CD4-positive, alpha-beta T cell (primary cell): ENCODE measurements at regions not wholly inside any gene's neighbourhood (a gene's known extent, or its start where the extent isn't known, plus 50 kb on each side); places are given as distances from the start of the nearest gene placed in this dataset.

Experiments used
- ATAC-seq: fragments of 200-7000 bp; cut with Tn5 transposase; one replicate; pipeline ENCODE4 v1.10.0; 2022; ENCODE audit warnings: mild to moderate bottlenecking; ENCODE audit not compliant: poor library complexity
- CTCF ChIA-PET: fragments of 350-600 bp; sonication (Branson Sonifier 250); formaldehyde crosslinking; loops from one replicate; lab custom pipeline; 2021; ENCODE audit warnings: antibody characterized with exemption, inconsistent platforms; lab: Charles Lee
- POLR2A ChIA-PET: fragments of 350-600 bp; sonication (Branson Sonifier 250); formaldehyde crosslinking; loops from one replicate; lab custom pipeline; 2021; ENCODE audit warnings: antibody characterized with exemption, inconsistent platforms; lab: Charles Lee
- DNase-seq, 14 experiments: peaks; one replicate each; pipeline ENCODE4 v3.0.0-alpha.2; 2013 to 2020; ENCODE audit warnings: mixed read lengths in 2 of 14
- H3K27ac ChIP-seq, 2 donors: one replicate each; pipeline versions ENCODE4 v1.5.1 to v1.7.0; 2013; ENCODE audit warnings: low read length in 2 of 2, low read depth in 1 of 2, mild to moderate bottlenecking in 1 of 2
- H3K27me3 ChIP-seq, 2 experiments: 1 replicate in 1 of 2; 2 replicates in 1 of 2; pipeline versions ENCODE4 v1.6.1 to v1.7.0; 2013; ENCODE audit warnings: low read length in 2 of 2, control low read depth in 1 of 2, mild to moderate bottlenecking in 1 of 2, moderate library complexity in 1 of 2; ENCODE audit not compliant: insufficient read depth in 2 of 2, control insufficient read depth in 1 of 2
- H3K36me3 ChIP-seq: one replicate; pipeline ENCODE4 v1.6.1; 2013; ENCODE audit warnings: low read length, control low read depth; ENCODE audit not compliant: insufficient read depth
- H3K4me1 ChIP-seq: one replicate; pipeline ENCODE4 v1.6.1; 2013; ENCODE audit warnings: low read length, control low read depth; ENCODE audit not compliant: insufficient read depth
- H3K4me3 ChIP-seq: one replicate; pipeline ENCODE4 v1.5.1; 2013; ENCODE audit warnings: mild to moderate bottlenecking, low read length, moderate library complexity
- H3K9me3 ChIP-seq, 2 experiments: 1 replicate in 1 of 2; 2 replicates in 1 of 2; pipeline versions ENCODE4 v1.6.1 to v1.7.0; 2013; ENCODE audit warnings: low read length in 2 of 2, mild to moderate bottlenecking in 2 of 2, control low read depth in 1 of 2, moderate library complexity in 1 of 2; ENCODE audit not compliant: control insufficient read depth in 1 of 2, insufficient read depth in 1 of 2
- H3K27ac Mint-ChIP-seq: one replicate; pipeline ENCODE4 v1.8.0; 2020; ENCODE audit warnings: mixed read lengths
- H3K27me3 Mint-ChIP-seq: one replicate; pipeline ENCODE4 v1.8.0; 2021; ENCODE audit warnings: mixed read lengths
- H3K36me3 Mint-ChIP-seq: one replicate; pipeline ENCODE4 v1.8.0; 2021; ENCODE audit warnings: low read depth, mixed read lengths
- H3K4me1 Mint-ChIP-seq: one replicate; pipeline ENCODE4 v1.8.0; 2021; ENCODE audit warnings: low read depth, mixed read lengths
- H3K4me3 Mint-ChIP-seq: one replicate; pipeline ENCODE4 v1.8.0; 2020; ENCODE audit warnings: mild to moderate bottlenecking, mixed read lengths
- H3K9me3 Mint-ChIP-seq: one replicate; pipeline ENCODE4 v1.8.0; 2020; ENCODE audit warnings: mixed read lengths
- intact Hi-C, 2 experiments: fragments of 100-400 bp; cut with DNase I in 1 of 2; cut with micrococcal nuclease in 1 of 2; formaldehyde crosslinking; loops; one replicate each; pipeline versions ENCODE4 v1.15.1 to v1.9.0; 2023 to 2025; cut with DNase I, micrococcal nuclease
- TF ChIP-seq, protein P1 (sequence below): fragments of 200-600 bp; IDR thresholded peaks from one replicate; pipeline ENCODE4 v1.8.0; 2022; ENCODE audit warnings: antibody characterized with exemption, mild to moderate bottlenecking

- Histone ChIP-seq H3K36me3 (no peaks in the 10 kb centered on the region), H3K27me3 (no peaks in the 10 kb centered on the region), H3K4me1 (no peaks in the 10 kb centered on the region), H3K4me3 (no peak overlapping the region), H3K9me3 (no peaks in the 10 kb centered on the region), H3K27ac (no peak overlapping the region)
- Mint-ChIP-seq H3K4me3 (no peak overlapping the region), H3K4me1 (no peaks in the 10 kb centered on the region), H3K36me3 (no peaks in the 10 kb centered on the region), H3K27ac (no peak overlapping the region), H3K27me3 (no peaks in the 10 kb centered on the region), H3K9me3 (no peaks in the 10 kb centered on the region)
- TF ChIP-seq, protein P1, sequence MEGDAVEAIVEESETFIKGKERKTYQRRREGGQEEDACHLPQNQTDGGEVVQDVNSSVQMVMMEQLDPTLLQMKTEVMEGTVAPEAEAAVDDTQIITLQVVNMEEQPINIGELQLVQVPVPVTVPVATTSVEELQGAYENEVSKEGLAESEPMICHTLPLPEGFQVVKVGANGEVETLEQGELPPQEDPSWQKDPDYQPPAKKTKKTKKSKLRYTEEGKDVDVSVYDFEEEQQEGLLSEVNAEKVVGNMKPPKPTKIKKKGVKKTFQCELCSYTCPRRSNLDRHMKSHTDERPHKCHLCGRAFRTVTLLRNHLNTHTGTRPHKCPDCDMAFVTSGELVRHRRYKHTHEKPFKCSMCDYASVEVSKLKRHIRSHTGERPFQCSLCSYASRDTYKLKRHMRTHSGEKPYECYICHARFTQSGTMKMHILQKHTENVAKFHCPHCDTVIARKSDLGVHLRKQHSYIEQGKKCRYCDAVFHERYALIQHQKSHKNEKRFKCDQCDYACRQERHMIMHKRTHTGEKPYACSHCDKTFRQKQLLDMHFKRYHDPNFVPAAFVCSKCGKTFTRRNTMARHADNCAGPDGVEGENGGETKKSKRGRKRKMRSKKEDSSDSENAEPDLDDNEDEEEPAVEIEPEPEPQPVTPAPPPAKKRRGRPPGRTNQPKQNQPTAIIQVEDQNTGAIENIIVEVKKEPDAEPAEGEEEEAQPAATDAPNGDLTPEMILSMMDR: no peak
- intact Hi-C loops: no loop called here
- POLR2A ChIA-PET: no interaction called here
- ATAC-seq (no peak), DNase-seq (no peak)
- CTCF ChIA-PET: no interaction called here
Measured at GRCh38 chr12:24535334-24536069, 413.4 kb downstream of the BCAT1 start.

- H3K4me3 Mint-ChIP-seq: no peak overlapping the region
- ChIA-PET POLR2A (no interaction called here), CTCF (no interaction called here)
- H3K4me3 ChIP-seq: no peak overlapping the region
- no peak overlapping the region for H3K27ac Mint-ChIP-seq
- TF ChIP-seq, protein P1: no peak
- H3K27ac ChIP-seq: no peak overlapping the region
- H3K9me3 ChIP-seq: no peaks in the 10 kb centered on the region
- no peak for DNase-seq
- no peaks in the 10 kb centered on the region for H3K36me3 Mint-ChIP-seq
- H3K4me1 Mint-ChIP-seq: no peaks in the 10 kb centered on the region
- intact Hi-C loops: no loop called here
- no peaks in the 10 kb centered on the region for H3K36me3 ChIP-seq
- no peaks in the 10 kb centered on the region for H3K27me3 Mint-ChIP-seq
- H3K9me3 Mint-ChIP-seq: no peaks in the 10 kb centered on the region
- H3K27me3 ChIP-seq: no peaks in the 10 kb centered on the region
- no peaks in the 10 kb centered on the region for H3K4me1 ChIP-seq
- no peak for ATAC-seq
Measured at GRCh38 chr12:24534622-24535021, 414.3 kb downstream of the BCAT1 start.

GRCh38 chr12:24533716-24534352, 415.1 kb downstream of the BCAT1 start:
- ATAC-seq (no peak), DNase-seq (no peak)
- Mint-ChIP-seq H3K9me3 (no peaks in the 10 kb centered on the region), H3K36me3 (no peaks in the 10 kb centered on the region), H3K27ac (no peak overlapping the region), H3K4me3 (no peak overlapping the region), H3K4me1 (no peaks in the 10 kb centered on the region), H3K27me3 (no peaks in the 10 kb centered on the region)
- H3K4me3 ChIP-seq: no peak overlapping the region
- H3K4me1 ChIP-seq: no peaks in the 10 kb centered on the region
- no peaks in the 10 kb centered on the region for H3K36me3 ChIP-seq
- H3K27me3 ChIP-seq: no peaks in the 10 kb centered on the region
- POLR2A ChIA-PET: no interaction called here
- H3K9me3 ChIP-seq: no peaks in the 10 kb centered on the region
- intact Hi-C loops: no loop called here
- TF ChIP-seq, protein P1: no peak
- CTCF ChIA-PET: no interaction called here
- H3K27ac ChIP-seq: no peak overlapping the region
